ENCODE measurements at regions not wholly inside any gene's neighbourhood (a gene's known extent, or its start where the extent isn't known, plus 50 kb on each side); places are given as distances from the start of the nearest gene placed in this dataset.

DNA sequence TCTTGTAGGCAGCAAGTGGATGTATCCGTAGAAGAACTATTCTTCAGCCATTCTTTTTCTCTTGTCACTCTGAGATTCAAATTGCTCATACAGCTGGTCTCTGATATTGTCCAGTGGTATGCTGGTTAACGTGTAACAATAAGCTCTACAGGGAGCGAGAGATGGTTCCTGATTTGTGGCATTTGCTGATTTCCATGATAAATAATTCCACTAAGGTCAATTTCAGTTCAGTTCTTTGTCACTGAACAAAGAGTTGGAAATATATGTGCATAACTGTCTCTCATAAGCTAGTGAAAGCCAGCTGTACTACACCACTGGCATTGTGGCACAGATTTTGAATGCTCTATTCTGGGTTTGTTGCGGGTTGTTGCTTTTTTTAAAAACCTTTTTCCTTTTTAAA, 131.7 kb downstream of the MTHFS start:
- TF ChIP-seq CTCF (IDR thresholded peaks at IDR 0.05; ENCODE audit: low read depth, low read length, missing input control): no peak
- TF ChIP-seq ATF3 (IDR thresholded peaks at IDR 0.05): no peak
- no peak for TF ChIP-seq RAD21 (IDR thresholded peaks at IDR 0.05)
- TF ChIP-seq MAX (IDR thresholded peaks at IDR 0.05): no peak
- no peak for TF ChIP-seq NR2F2 (IDR thresholded peaks at IDR 0.05)
- TF ChIP-seq YY1 (IDR thresholded peaks at IDR 0.05): no peak
- TF ChIP-seq REST (IDR thresholded peaks at IDR 0.05): no peak
- no peak for TF ChIP-seq FOXA1 (IDR thresholded peaks at IDR 0.05)
- no peak for TF ChIP-seq JUND (IDR thresholded peaks at IDR 0.05)
- TF ChIP-seq SP1 (IDR thresholded peaks at IDR 0.05): no peak

Data from liver (tissue), 3 donors.